D721Med (cell line): ENCODE measurements at regions not wholly inside any gene's neighbourhood (a gene's known extent, or its start where the extent isn't known, plus 50 kb on each side); places are given as distances from the start of the nearest gene placed in this dataset.

ENCODE experiments used
- DNase-seq: peaks from one replicate; pipeline ENCODE4 v3.0.0; 2011; ENCODE audit warnings: low spot score; ENCODE audit not compliant: insufficient read length
- FAIRE-seq: peaks from 2 replicates; lab custom pipeline; 2011; peaks lifted over from hg19 to GRCh38; lab: Jason Lieb, UNC
- TF ChIP-seq, protein P1 (sequence below): IDR thresholded peaks from 2 replicates; pipeline ENCODE4 v1.5.1; 2012; ENCODE audit warnings: mild to moderate bottlenecking, control low read depth; ENCODE audit not compliant: insufficient read depth; ENCODE audit errors: missing control alignments

DNA sequence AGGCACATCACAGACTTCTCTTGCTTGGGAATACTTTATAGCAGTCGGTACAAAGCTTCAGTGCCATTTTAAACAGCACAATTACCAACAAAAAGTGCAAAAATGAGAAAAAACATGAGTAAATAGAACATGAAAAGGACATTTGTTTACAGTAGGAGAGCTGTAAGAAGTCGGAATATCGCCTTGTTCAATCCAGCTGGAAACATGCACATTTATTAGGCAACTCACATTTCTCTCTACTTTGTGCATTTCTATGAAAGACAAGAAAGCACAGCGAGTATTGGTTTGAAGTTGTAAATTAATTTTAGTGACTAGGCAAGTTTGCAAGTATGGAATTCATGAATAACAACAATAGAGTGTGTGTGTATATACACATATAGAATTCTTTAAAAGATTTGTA, 484.7 kb downstream of the DACH1 start:
- TF ChIP-seq, protein P1, sequence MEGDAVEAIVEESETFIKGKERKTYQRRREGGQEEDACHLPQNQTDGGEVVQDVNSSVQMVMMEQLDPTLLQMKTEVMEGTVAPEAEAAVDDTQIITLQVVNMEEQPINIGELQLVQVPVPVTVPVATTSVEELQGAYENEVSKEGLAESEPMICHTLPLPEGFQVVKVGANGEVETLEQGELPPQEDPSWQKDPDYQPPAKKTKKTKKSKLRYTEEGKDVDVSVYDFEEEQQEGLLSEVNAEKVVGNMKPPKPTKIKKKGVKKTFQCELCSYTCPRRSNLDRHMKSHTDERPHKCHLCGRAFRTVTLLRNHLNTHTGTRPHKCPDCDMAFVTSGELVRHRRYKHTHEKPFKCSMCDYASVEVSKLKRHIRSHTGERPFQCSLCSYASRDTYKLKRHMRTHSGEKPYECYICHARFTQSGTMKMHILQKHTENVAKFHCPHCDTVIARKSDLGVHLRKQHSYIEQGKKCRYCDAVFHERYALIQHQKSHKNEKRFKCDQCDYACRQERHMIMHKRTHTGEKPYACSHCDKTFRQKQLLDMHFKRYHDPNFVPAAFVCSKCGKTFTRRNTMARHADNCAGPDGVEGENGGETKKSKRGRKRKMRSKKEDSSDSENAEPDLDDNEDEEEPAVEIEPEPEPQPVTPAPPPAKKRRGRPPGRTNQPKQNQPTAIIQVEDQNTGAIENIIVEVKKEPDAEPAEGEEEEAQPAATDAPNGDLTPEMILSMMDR, result no peak
- no peak for DNase-seq
- FAIRE-seq, result no peak

DNA sequence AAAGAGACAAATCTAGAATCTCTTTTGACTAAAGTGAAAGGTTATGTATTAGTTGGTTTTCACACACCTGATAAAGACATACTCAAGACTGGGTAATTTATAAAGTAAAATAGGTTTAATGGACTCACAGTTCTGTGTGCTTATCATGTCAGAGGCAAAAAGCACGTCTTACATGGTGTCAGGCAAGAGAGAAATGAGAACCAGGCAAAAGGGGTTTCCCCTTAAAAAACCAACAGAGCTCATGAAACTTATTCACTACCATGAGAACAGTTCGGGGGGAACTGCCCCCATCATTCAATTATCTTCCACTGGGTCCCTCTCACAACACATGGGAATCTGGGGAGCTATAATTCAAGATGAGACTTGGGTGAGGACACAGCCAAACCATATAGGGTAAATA, 486.8 kb downstream of the DACH1 start:
- TF ChIP-seq, protein P1, result no peak
- DNase-seq (no peak), FAIRE-seq (no peak)

- FAIRE-seq (no peak), DNase-seq (no peak)
- TF ChIP-seq, protein P1, result no peak
Observed at GRCh38 chr13:71378961-71379905, 487.8 kb downstream of the DACH1 start.

- FAIRE-seq (no peak), DNase-seq (no peak)
- TF ChIP-seq, protein P1, result no peak
Observed at GRCh38 chr13:71374471-71375049, 492.4 kb downstream of the DACH1 start.

DNA sequence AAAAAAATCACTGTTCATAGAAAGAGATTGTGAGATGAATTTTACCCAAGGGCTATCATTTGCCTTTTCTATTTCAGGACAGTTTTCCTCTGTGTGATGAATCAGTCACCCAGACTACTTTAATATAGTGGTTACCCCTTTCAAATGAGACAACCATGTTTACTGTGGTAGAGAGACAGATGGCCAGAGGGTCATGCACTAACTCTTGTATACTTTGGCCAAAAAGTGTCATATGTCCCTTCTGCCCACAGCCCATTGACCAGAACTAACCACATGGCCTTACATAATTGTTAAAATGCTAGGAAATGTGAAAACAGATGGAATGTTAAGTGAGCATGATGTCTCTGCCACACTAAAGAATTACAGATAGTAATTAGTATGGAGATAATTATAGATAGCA, 498.7 kb downstream of the DACH1 start:
- TF ChIP-seq, protein P1, result no peak
- DNase-seq, result no peak
- no peak for FAIRE-seq

DNA sequence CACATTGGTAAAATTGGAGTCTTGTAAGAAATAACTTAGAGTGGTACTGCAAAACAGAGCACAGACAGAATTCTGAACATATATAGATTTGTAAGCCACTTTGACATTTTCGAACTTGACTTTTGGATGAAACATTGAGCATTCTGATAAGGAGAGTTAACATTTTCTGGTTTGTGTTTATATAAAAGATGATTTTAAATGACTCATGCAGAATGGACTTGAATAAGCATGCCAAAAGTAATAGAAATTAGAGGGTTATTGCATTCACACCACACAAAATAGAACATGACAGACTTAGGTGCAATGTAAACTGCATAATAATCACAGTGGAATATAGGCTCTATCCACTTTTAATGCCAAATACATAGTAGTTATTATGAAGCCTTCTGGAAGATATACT, 507.0 kb downstream of the DACH1 start:
- TF ChIP-seq, protein P1, result no peak
- no peak for DNase-seq
- no peak for FAIRE-seq

DNA sequence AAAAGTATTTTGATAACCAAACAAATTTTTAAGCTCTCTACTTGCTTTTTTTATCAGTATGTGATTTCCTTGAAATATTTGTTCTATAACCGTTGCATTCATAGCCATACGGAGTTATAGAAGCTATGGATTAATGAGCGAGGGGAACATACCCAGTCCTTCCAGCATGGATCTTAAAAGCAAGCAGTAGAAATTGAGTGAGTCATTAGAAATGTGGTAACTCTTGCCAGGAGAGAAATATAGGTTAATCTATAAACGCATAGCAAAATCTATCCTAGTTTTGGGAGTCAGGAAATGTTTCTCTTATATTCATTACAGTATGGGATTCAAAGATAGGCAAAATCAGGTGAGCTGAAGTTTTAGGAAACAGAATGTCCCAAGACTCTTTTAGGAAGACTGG, 507.4 kb downstream of the DACH1 start:
- TF ChIP-seq, protein P1, result no peak
- DNase-seq (no peak), FAIRE-seq (no peak)
